ENCODE measurements at regions not wholly inside any gene's neighbourhood (a gene's known extent, or its start where the extent isn't known, plus 50 kb on each side); places are given as distances from the start of the nearest gene placed in this dataset.
"Not testable (repeated sequence)": the region's sequence is repeated elsewhere in the genome, so short reads cannot be mapped to it uniquely, and the experiment has no call there.

DNA sequence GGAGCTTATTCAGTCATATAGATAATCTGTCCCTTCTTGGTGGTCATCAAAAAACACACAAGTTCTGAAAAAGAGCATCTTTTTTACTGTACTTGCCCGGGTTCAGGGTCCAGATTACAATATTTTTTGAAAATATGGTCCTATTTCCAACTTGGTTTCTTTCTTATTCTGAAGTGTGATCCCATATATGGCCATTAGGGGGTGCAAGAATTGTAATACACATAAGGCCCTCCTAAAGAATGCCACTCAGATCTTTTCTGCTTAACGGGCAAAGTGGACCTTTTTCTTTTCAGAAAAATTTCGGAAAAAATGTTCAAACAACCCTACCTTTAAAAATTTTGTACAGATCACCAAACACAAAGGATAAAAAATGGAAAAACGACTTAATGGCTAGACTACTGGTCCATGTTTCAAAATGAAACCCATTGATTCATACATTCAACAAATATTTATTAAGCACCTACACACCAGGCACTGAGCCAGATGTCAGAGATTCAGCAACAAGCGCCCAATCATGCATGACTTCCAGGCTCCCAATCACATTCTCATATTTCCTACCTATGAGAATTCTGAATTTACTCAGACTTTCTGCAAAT lies 102.0 kb upstream of the MYRIP start:
- Mint-ChIP-seq H3K27me3 (ENCODE audit: unreplicated experiment) (no peaks in the 10 kb centered on the region), H3K4me1 (ENCODE audit: unreplicated experiment) (no peaks in the 10 kb centered on the region), H3K36me3 (ENCODE audit: low read depth, unreplicated experiment) (no peaks in the 10 kb centered on the region), H3K27ac (ENCODE audit: unreplicated experiment) (no peak overlapping the region), H3K9me3 (ENCODE audit: unreplicated experiment) (no peaks in the 10 kb centered on the region), H3K4me3 (ENCODE audit: unreplicated experiment) (no peak overlapping the region)
- TF ChIP-seq, protein P1, sequence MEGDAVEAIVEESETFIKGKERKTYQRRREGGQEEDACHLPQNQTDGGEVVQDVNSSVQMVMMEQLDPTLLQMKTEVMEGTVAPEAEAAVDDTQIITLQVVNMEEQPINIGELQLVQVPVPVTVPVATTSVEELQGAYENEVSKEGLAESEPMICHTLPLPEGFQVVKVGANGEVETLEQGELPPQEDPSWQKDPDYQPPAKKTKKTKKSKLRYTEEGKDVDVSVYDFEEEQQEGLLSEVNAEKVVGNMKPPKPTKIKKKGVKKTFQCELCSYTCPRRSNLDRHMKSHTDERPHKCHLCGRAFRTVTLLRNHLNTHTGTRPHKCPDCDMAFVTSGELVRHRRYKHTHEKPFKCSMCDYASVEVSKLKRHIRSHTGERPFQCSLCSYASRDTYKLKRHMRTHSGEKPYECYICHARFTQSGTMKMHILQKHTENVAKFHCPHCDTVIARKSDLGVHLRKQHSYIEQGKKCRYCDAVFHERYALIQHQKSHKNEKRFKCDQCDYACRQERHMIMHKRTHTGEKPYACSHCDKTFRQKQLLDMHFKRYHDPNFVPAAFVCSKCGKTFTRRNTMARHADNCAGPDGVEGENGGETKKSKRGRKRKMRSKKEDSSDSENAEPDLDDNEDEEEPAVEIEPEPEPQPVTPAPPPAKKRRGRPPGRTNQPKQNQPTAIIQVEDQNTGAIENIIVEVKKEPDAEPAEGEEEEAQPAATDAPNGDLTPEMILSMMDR (IDR thresholded peaks at IDR 0.05; ENCODE audit: unreplicated experiment), result peak; percentile 81
- peak; percentile 26 for DNase-seq (ENCODE audit: low spot score)

DNA sequence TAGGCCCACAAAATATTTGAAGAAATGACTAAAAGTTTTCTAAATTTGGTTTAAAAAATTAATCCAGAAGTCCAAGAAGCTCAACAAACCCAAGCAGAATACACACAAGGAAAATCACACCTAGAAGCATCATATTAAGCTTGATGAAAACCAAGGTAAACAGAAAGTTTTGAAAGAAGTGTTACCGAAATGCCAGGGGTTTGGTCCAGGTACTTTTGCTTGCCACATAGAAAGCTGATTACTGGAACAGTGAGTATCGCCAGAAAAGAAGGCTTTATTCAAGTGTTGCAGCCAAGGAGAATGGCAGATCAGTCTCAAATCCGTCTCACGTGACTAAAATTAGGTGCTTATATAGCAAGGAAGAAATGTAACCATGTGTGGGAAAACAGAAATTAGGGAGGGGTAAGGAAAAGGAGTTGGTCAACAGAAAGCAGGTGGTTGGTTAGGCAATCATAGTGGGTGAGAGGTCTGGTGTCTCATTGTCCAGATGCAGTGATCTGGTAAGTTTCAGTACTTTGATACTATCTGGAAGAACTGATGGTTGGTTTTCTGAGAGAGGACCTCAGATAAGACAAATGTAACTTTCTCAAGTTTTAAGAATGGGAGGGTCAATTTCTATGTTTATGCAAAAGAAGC lies 96.9 kb upstream of the MYRIP start:
- TF ChIP-seq, protein P1 (IDR thresholded peaks at IDR 0.05; ENCODE audit: unreplicated experiment), result no peak
- no peak for DNase-seq (ENCODE audit: low spot score)
- no peaks in the 10 kb centered on the region for H3K9me3 Mint-ChIP-seq (ENCODE audit: unreplicated experiment)
- H3K27ac Mint-ChIP-seq (ENCODE audit: unreplicated experiment), result no peak overlapping the region
- H3K27me3 Mint-ChIP-seq (ENCODE audit: unreplicated experiment), result no peaks in the 10 kb centered on the region
- H3K4me1 Mint-ChIP-seq (ENCODE audit: unreplicated experiment), result no peaks in the 10 kb centered on the region
- no peak overlapping the region for H3K4me3 Mint-ChIP-seq (ENCODE audit: unreplicated experiment)
- no peaks in the 10 kb centered on the region for H3K36me3 Mint-ChIP-seq (ENCODE audit: low read depth, unreplicated experiment)

DNA sequence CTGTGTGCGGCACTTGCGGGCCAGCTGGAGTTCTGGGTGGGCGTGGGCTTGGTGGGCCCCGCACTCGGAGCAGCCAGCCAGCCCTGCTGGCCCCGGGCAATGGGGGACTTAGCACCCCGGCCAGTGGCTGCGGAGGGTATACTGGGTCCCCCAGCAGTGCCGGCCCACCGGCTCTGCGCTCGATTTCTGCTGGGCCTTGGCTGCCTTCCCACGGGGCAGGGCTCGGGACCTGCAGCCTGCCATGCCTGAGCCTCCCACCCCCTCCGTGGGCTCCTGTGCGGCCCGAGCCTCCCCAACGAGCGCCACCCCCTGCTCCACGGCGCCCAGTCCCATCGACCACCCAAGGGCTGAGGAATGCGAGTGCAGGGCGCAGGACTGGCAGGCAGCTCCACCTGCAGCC lies 96.1 kb upstream of the MYRIP start:
- H3K4me3 Mint-ChIP-seq (ENCODE audit: unreplicated experiment); DNase-seq (ENCODE audit: low spot score); H3K27me3 Mint-ChIP-seq (ENCODE audit: unreplicated experiment); H3K36me3 Mint-ChIP-seq (ENCODE audit: low read depth, unreplicated experiment); H3K9me3 Mint-ChIP-seq (ENCODE audit: unreplicated experiment); H3K27ac Mint-ChIP-seq (ENCODE audit: unreplicated experiment); H3K4me1 Mint-ChIP-seq (ENCODE audit: unreplicated experiment): not testable (repeated sequence)

DNA sequence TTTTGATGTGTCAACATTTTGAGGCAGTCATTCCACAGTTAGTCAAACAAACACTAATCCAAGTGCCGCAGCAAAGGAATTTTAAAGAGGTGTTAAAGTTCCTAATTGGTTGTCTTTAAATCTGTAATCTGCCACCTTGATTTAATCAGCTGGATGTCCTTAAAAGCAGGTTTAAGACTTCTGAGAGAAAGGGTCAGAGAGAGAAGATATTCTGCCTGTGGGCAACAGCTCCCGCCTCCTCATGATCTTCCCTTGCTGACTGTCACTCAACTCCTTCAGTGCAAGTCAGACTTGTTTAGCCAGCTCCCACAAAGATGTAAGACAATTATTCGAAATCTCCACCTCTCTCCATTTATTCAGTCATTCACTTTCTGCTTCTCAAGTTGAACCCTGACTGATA lies 92.6 kb upstream of the MYRIP start:
- no peaks in the 10 kb centered on the region for H3K36me3 Mint-ChIP-seq (ENCODE audit: low read depth, unreplicated experiment)
- no peak overlapping the region for H3K27ac Mint-ChIP-seq (ENCODE audit: unreplicated experiment)
- H3K4me3 Mint-ChIP-seq (ENCODE audit: unreplicated experiment), result no peak overlapping the region
- TF ChIP-seq, protein P1 (IDR thresholded peaks at IDR 0.05; ENCODE audit: unreplicated experiment), result no peak
- no peak for DNase-seq (ENCODE audit: low spot score)
- no peaks in the 10 kb centered on the region for H3K27me3 Mint-ChIP-seq (ENCODE audit: unreplicated experiment)
- no peaks in the 10 kb centered on the region for H3K4me1 Mint-ChIP-seq (ENCODE audit: unreplicated experiment)
- no peaks in the 10 kb centered on the region for H3K9me3 Mint-ChIP-seq (ENCODE audit: unreplicated experiment)

DNA sequence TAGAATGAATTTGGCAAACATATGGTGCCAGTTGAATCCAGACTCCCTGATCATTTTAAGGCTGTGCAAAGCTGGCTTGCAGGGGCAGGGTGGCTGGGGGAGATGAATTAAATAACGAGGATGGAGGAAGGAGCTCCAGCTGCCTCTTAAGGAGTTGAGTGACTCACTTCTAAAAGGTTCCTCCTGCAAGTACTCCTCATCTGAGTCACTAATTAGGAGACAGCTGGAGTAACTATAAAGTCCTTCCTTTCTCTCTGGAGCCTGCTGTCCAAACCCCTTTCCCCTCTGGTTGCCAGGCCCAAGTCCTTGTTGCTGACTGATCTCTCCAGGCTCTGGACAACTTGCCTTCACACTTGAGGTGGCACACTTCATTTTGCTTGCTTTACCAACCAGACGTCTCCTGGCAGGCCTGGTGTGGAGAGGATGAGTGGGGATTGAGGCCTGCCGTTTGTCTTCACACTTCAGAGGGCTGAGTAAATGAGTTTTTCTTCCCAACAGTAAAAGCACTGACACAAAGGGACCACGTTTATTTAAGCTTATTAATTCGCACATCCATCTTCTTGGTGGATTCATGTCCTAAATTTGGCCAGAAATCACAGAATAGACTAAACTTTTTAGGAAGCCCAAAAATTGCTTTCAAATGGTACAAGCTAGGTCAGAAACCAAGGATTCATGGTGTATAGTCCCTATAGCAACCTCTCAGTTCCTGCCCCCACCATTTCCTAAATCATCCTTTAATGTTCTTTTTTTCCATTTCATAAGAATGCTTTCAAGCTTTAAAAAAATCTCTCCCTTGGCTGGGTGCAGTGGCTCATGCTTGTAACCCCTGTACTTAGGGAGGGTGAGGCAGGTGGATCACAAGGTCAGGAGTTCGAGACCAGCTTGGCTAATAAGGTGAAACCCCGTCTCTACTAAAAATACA lies 90.5 kb upstream of the MYRIP start:
- Mint-ChIP-seq H3K9me3 (ENCODE audit: unreplicated experiment) (no peaks in the 10 kb centered on the region), H3K27me3 (ENCODE audit: unreplicated experiment) (no peaks in the 10 kb centered on the region), H3K4me3 (ENCODE audit: unreplicated experiment) (no peak overlapping the region), H3K4me1 (ENCODE audit: unreplicated experiment) (no peaks in the 10 kb centered on the region), H3K27ac (ENCODE audit: unreplicated experiment) (no peak overlapping the region), H3K36me3 (ENCODE audit: low read depth, unreplicated experiment) (no peaks in the 10 kb centered on the region)
- no peak for DNase-seq (ENCODE audit: low spot score)
- TF ChIP-seq, protein P1 (IDR thresholded peaks at IDR 0.05; ENCODE audit: unreplicated experiment), result no peak

All from endothelial cell (in vitro differentiated cells).